Stimulated activated CD8-positive, alpha-beta memory T cell treated with anti-CD3 and anti-CD28 coated beads, Interleukin-12 subunit alpha, Interleukin-12 subunit beta, amount 100 ng/mL, for 24 hours (primary cell): ENCODE measurements at regions not wholly inside any gene's neighbourhood (a gene's known extent, or its start where the extent isn't known, plus 50 kb on each side); places are given as distances from the start of the nearest gene placed in this dataset.
"Not testable (repeated sequence)": the region's sequence is repeated elsewhere in the genome, so short reads cannot be mapped to it uniquely, and the experiment has no call there.

Source experiments
- DNase-seq: peaks from one replicate; pipeline ENCODE4 v3.0.0-alpha.2; 2020; ENCODE audit errors: extremely low read depth

- DNase-seq: no peak
These were observed 113.9 kb upstream of the EOLA2 start for GRCh38 chrX:150052226-150052625.

GRCh38 chrX:150058728-150059127, 120.4 kb upstream of the EOLA2 start:
- DNase-seq: no peak

- DNase-seq: no peak
These were observed 122.1 kb upstream of the EOLA2 start for GRCh38 chrX:150060406-150060805.

GRCh38 chrX:150062292-150063137, 124.2 kb upstream of the EOLA2 start:
- DNase-seq: no peak

- DNase-seq: no peak
These were observed 124.8 kb upstream of the EOLA2 start for GRCh38 chrX:150063138-150063518.

- DNase-seq: no peak
These were observed 125.4 kb upstream of the EOLA2 start for GRCh38 chrX:150063674-150064073.

GRCh38 chrX:150074175-150074574, 135.9 kb upstream of the EOLA2 start:
- DNase-seq: no peak

GRCh38 chrX:150080497-150080896, 142.2 kb upstream of the EOLA2 start:
- DNase-seq: no peak

- no peak for DNase-seq
These were observed 142.8 kb upstream of the EOLA2 start for GRCh38 chrX:150081076-150081475.

- DNase-seq: no peak
These were observed 146.4 kb upstream of the EOLA2 start for GRCh38 chrX:150084496-150085229.

- DNase-seq: no peak
These were observed 147.6 kb upstream of the EOLA2 start for GRCh38 chrX:150085881-150086280.

- DNase-seq: no peak
These were observed 148.1 kb upstream of the EOLA2 start for GRCh38 chrX:150086371-150086770.

GRCh38 chrX:150087612-150088011, 149.3 kb upstream of the EOLA2 start:
- no peak for DNase-seq

GRCh38 chrX:150088042-150088441, 149.8 kb upstream of the EOLA2 start:
- no peak for DNase-seq

GRCh38 chrX:150088766-150089518, 150.7 kb upstream of the EOLA2 start:
- no peak for DNase-seq

- DNase-seq: not testable (repeated sequence)
These were observed 153.0 kb upstream of the EOLA2 start for GRCh38 chrX:150091300-150091699.

GRCh38 chrX:150092549-150092948, 154.3 kb upstream of the EOLA2 start:
- no peak for DNase-seq

- no peak for DNase-seq
These were observed 156.1 kb upstream of the EOLA2 start for GRCh38 chrX:150094375-150094774.

- no peak for DNase-seq
These were observed 156.7 kb upstream of the EOLA2 start for GRCh38 chrX:150094996-150095395.

GRCh38 chrX:150099316-150099715, 161.0 kb upstream of the EOLA2 start:
- no peak for DNase-seq

GRCh38 chrX:150100261-150100660, 162.0 kb upstream of the EOLA2 start:
- no peak for DNase-seq

- DNase-seq: no peak
These were observed 180.2 kb upstream of the EOLA2 start for GRCh38 chrX:150118476-150118875.
